ENCODE measurements at regions not wholly inside any gene's neighbourhood (a gene's known extent, or its start where the extent isn't known, plus 50 kb on each side); places are given as distances from the start of the nearest gene placed in this dataset.
"Not testable (repeated sequence)": the region's sequence is repeated elsewhere in the genome, so short reads cannot be mapped to it uniquely, and the experiment has no call there.

DNA sequence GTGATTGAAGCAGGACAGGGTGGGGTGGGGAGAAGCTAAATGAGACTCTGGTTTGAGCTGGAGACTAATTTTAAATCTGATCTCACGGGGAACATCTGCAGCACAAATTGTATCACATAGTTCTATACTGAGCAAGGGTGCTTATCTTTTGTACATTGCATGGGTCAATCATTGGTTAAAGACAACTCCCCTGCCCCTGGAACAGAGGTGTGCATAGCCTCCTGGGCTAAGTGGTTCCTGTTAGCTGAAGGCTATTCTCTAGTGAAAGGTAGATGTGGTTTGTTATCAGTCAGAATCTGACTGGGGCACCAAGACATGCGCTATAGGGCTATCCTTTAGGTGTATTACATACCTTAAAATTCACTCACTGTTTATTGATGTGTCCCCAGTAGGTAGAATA, 103.9 kb upstream of the KITLG start:
- no peak for ATAC-seq
- DNase-seq (ENCODE audit: low spot score) = no peak

DNA sequence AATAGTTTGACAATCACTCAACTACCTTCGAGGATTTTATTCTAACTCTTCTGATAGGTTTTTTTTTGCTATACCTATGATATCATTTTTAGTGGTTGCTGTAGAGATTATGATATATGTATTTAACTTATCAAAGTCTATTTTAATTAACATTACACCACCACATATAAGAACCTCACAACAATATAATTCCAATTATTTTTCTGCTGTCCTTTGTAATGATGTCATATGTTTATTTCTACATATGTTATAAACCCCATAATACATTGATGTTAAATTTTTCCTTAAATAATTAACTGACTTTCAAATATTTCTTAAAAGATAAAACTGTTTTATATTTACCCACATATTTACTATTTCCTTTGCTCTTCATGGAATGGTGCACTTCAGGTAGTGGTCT, 103.4 kb upstream of the KITLG start:
- DNase-seq (ENCODE audit: low spot score) (no peak), ATAC-seq (no peak)

DNA sequence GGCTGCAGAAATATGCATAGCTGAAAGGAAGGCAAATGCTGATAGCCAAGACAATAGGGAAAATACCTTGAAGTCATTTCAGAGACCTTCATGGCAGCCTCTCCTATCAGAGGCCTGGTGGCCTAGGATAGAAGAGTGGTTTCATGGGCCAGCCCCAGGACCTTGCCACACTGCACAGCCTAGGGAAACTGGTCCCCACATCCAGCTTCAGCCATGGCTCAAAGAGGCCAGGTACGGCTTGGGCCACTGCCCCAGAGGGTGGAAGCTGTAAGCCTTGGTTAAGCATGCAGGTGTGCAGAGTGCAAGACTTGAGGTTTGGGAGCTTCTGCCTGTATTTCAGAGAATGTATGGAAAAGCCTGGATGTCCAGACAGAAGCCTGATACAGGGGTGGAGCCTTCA, 101.0 kb upstream of the KITLG start:
- DNase-seq (ENCODE audit: low spot score) = no peak

DNA sequence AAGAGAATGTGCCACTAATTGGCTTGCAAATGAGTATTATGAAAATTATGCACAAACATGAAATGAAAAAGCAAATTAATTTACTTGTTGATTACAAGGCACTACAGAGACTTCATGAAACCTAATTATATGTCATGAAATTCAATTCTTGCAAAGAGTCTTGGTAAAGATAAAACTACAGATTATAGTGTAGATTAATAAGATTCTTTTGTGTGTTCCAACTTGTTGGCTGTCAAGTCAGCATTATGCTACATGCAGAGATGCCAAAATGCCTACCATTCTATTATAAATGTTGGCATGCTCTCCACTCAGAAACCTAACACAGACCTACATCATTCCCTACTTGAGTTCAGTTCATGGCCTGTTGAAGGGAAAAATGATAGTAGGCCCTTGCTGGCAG, 97.2 kb upstream of the KITLG start:
- ATAC-seq (no peak), DNase-seq (ENCODE audit: low spot score) (no peak)

More for the DNA sequence above, 101.0 kb upstream of the KITLG start:
- no peak for ATAC-seq

DNA sequence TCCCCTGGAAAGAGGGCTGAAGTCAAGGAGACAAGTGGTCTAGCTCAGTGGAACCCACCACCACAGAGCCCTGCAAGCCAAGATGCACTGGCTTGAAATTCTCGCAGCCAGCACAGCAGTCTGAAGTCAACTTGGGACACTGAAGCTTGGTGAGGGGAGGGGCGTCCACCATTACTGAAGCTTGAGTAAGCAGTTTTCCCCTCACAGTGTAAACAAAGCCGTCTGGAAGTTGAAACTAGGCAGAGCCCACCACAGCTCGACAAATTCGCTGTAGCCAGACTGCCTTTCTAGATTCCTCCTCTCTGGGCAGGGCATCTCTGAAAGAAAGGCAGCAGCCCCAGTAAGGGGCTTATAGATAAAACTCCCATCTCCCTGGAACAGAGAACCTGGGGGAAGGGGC, 87.3 kb upstream of the KITLG start:
- not testable (repeated sequence) for ATAC-seq; DNase-seq (ENCODE audit: low spot score)

DNA sequence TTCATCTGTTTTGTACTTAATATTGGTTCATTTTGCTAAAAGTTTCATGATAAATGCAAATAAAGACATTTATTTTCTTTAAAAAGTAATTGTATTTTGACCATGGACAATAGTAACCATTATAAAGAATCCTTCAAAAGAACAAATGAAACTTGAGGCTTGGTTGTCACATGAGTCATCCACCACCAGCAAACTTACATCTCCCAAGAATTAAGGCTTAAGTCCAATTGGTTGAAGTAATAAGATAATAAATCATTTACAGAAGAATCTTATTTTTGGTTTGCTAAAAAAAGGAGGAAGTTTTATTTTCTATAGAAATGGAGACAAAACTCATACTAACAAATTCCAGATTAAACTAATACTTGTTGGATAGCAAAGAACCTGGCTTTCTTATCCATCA, 84.8 kb upstream of the KITLG start:
- no peak for DNase-seq (ENCODE audit: low spot score)
- ATAC-seq = no peak

DNA sequence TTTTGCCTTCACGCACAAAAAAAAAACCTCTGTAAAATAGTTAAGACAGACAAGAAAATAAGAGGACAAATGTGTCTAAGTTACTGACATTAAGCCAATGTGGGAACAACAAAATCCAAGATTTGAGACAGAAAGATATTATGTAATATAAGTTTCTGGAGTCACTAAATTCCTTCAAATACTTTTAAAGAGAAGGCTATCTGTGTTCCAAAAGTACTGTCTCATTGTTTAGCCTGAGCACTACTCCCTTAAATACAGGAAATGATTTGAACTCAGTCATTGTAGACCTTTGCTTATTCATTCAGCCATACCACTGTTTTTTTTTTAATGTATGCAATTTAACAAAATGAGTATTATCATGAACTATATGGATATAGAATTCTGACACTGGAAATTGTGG, 82.7 kb upstream of the KITLG start:
- ATAC-seq (no peak), DNase-seq (ENCODE audit: low spot score) (no peak)

DNA sequence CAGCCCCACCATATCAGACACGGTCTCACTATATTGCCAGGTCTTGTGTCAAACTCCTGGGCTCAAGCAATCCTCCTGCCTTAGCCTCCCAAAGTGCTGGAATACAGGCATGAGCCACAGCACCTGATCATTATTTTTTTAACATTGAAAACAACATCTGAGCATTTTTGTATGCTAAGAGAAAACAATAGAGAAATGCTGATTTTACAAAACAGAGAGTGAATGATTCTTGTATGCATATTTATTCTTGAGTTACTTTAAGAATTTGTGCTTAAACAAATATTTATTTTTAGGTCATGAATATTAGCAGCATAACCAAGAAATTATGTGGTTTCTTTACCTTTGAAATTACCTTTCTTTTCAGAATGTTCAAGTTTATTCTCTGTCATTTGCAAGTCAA, 81.8 kb upstream of the KITLG start:
- DNase-seq (ENCODE audit: low spot score) = no peak
- ATAC-seq = no peak

DNA sequence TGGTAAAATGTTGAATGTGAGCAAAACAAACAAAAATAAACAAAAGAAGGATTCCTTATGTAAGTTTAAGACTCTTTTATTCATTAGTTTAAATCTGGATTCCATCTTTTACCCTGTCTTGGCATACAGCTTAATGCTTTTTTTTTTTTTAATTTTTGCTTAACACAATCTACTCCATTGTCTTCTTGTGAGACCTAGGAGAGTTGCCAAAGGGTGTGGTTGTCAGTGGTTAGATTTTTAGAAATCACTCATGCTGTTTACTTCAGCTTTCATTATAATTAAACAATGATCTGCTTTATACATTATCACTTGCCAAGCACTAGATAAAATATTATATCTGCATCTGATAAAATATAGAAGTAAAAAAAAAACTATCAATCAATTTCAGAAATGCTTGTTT, 77.7 kb upstream of the KITLG start:
- ATAC-seq (no peak), DNase-seq (ENCODE audit: low spot score) (no peak)

DNA sequence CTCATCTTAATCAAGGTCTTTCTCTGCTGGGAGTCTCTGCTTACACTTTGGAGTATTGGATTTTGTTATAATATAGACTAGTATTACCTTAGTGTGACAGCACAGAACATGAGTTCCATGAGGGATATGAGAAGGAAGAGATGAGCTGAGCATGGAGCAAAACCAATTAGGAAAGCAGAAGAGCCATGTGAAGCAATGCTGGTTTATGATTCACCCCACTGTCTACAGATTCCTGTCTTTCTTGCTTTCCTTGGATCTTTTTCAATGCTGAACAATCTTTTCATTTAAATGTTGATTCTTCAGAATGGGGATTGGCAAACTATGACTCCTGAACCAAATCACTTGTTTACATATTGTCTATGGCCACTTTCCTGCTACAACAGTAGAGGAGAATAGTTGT, 70.4 kb upstream of the KITLG start:
- ATAC-seq (peak; percentile 67), DNase-seq (ENCODE audit: low spot score) (no peak)

DNA sequence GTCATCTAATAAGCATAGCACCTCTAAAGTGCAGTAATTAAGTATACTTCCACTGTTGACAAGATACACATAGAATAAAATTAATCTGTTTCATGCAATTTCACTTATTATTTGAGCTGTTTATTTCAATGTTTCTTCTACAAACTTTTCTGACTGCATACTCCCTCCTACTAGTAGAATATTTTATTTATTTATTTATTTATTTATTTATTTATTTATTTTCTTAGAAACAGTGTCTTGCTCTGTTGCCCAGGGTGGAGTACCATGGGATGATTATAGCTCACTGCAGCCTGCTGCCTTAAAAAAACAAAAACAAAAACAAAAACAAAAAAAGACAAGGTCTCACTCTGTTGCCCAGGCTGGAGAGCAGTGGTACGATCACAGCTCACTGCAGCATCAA, 68.4 kb upstream of the KITLG start:
- ATAC-seq (no peak), DNase-seq (ENCODE audit: low spot score) (no peak)

DNA sequence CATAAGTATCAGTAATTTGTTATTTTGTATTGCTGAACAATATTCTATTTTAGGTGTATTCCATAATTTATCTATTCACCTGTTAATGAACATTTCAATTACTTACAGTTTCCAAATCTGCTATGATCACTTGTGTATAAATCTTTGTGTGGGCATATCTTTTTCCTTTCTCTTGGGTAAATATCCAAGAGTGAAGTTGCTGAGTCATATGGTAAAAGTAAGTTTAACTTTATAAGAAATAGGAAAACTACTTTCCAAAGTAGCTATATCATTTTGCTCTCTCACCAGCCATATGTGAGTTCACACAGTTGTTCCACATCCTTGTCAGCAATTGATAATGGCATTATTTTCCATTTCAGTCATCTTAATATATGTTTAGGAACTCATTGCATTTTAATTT, 66.6 kb upstream of the KITLG start:
- ATAC-seq (no peak), DNase-seq (ENCODE audit: low spot score) (no peak)

DNA sequence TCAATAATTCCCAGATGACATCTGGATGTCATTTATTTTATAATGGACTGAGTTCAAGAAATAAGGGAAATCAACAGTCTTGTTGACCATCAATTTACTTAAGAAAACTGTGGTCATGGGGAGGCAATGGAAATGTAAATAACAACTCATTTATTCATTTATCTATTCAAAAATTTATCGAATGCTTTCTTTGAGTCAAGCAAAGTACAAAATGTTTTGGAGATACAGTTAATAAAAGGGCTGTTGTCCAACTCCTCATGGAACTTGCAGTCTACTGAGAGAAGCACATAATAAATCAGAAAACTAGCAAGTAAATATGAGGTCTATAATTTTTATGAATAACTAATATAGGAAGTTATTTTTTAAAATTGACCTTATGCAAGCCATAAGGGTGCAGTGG, 65.5 kb upstream of the KITLG start:
- no peak for ATAC-seq
- DNase-seq (ENCODE audit: low spot score) = no peak

DNA sequence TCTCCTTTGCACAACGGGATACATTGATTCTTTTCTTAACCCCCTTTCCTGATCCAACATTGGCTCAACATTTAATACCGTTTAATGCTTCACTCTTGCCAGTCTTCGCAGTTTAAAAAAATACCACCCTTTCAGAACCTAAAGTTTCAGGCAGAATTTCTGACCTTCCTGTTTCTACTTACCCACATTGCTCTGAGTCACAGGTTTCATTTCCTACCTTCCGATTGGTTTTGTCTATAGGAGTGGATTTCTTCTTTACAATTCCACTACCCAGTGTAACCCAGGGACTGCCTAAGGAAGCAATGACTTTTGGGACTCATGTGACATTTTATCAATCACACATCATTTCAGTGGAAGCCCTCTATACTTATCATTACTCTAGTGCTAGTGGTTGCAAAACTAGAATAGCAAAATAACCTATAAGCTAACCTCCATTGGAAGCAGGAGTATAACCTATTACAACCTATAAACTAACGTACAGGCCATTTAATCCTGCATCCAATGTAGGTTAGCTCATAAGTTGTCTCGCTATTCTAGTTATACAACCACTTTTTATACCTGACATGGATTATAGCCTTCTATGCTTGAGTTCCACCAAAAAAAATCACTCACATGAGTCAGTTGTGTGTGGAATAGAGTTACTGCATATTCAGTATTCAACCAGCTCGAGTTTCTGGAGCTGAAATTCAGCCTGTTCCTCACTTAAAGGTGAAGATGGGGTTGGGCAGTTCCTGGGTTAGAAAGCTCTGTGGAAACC, 64.9 kb upstream of the KITLG start:
- DNase-seq (ENCODE audit: low spot score) = no peak
- no peak for ATAC-seq

DNA sequence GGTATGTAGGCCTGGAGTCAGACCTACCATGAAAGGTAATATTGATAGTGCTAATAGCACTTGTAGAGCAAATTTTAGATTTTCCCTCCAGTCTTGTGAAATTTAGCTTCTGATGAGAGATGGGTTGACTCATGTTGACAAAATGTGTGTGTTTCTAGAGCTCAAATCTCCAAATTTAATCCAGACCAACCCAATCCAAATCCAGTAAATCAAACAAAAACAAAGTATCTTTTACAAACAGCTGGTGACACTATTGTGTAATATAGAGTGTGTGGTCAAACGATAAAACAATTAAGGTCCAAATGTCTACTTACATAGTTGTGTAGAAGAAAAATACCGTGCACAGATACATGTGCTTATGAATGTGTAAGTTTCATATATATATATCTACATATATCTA, 63.4 kb upstream of the KITLG start:
- DNase-seq (ENCODE audit: low spot score) = no peak
- peak; percentile 40 for ATAC-seq

DNA sequence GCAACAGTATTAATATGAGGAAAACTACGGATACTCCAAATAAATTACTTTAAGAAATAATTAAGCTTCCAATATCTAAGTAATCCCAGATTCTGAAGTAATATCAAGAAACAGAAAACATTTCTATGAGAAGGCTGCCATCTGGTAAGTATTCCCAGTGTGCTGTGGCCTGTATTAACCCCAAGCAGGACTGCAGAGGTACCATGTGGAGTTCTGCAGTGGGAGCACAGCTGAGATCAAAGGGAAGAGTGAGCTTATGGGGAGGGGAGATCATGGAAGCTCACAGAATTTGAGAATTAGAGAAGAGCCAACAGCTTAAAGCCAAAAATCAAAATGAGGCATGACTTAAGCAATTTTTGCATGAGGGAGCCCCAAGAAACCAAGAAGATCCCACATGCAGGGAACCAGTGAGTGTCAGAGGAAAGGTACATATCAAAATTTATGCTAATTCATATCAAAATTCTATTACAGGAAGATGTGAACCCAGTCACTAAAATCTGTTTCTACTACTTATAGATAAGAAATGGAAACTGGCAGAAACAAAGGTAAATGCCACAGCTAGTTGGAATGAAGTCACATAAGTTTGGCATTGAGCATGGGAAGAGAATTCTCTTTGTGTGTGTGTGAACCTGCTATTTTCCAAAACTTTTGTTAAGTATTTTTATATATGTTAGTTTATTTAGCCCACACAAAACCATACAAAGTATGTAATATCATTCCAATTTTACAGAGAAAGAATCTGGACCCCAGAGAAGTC, 62.6 kb upstream of the KITLG start:
- no peak for DNase-seq (ENCODE audit: low spot score)
- no peak for ATAC-seq

DNA sequence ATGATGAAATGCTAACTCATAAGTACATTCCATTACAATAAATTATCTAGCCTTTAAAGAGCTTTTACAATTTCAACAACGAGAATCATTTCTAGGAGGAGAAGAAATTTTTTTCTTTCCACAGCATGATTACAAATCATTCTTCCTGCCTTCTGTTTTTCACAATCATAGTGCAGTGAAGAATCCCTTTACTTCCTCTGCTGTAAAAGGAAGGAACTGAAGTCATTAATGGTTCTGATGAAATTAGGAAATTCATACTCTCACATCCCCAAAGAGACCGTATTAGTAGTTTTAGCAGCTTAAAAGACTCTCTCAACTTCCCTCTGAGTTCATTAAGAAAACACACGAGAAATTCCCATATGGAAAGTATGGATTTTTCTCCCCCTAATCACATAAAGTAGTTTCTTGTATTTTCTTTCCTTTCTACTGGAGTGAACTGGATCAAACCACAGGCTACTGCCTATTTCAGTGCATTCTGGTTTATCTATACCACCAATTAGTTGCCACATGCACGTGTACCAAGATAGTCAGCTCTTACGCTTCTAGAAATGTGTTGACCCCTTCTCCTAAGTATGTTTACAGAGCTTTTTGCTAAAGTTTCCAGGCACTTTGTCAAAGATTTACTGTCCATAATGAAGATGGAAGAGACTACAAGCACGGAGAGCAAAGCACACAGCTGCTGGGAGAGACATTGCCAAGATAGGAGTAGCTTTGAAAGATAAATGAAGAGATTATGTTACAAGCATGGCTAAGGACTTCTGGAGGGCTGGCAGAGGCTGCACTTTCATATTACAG, 58.9 kb upstream of the KITLG start:
- ATAC-seq (no peak), DNase-seq (ENCODE audit: low spot score) (no peak)

DNA sequence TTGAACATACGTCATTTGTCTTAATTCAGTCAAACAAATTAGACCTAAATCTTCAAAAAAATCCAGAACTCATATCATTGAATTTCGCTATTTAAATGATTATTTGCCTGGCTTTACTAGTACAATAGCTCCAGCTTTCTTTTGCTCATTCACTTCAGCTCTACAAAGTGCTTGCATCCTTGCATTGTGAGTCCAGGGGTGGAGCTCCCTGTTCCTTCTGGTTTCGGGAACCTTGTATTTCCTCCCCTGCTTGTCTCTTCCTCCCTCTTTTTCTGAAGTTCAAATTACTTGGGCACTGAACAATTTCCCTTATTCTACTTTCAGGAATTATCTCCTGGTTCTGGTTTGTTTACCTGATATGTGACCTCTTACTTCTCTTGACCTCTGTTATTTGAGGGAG, 58.1 kb upstream of the KITLG start:
- ATAC-seq = no peak

DNA sequence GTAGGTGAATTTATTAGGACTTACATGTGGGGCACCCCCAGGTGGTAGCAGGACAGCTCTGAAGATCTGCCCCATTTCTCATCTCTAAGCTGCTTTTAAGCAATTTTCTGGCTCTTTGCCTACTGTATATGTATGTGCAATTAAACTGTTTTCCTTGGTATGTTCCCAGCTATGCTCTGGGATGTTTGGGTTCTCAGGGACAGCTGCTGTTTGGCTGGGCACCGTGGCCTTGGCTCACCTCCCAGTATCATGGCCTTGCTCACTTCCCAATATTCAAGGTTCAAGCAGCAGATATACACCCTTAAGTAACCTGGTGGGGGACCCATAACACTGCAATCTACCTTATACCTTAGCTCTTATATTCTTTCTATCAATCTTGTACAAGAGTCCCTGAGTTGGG, 53.7 kb upstream of the KITLG start:
- ATAC-seq (peak; percentile 23), DNase-seq (ENCODE audit: low spot score) (no peak)

More for the DNA sequence above, 58.1 kb upstream of the KITLG start:
- DNase-seq (ENCODE audit: low spot score) = no peak

DNA sequence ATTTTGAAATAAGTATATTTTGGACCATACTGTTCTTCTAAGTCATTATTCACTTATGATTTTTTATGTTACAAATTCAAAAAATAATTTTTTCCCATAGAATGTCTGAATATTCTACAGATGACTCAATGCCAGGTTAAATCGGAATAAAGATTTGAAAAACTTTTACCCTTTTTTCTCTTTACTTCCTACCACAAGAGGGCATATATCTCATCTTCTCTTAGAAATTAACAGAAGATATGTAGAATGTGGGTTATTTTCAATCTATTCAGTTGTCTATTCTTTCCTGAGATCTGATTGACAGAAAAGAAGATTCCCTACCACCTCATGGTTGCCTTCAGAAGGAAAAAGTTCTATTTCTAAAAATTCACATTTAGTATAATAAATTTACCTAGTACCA, 53.0 kb upstream of the KITLG start:
- no peak for DNase-seq (ENCODE audit: low spot score)

DNA sequence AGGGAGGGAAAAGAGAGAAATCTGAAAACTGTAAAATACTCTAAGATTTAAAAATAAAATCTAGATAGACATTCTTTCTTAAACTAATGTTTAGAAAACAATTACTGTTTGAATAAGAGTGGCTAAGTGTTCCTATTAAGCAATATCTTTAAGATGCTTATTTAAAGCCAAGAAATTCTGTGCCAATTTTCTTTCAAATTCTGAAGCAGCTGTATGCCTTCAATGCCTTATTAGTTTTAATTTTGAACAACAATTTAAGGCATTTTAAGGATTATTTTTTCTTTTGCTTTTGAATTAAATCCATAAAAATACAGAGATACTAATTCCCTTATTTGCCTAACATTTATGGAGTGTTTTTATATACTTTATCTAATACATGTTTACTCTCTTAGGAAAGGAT, 50.3 kb upstream of the KITLG start:
- DNase-seq (ENCODE audit: low spot score) (no peak), ATAC-seq (no peak)

More for the DNA sequence above, 53.0 kb upstream of the KITLG start:
- peak; percentile 44 for ATAC-seq

Data from left lobe of liver (tissue), 2 donors.